ENCODE measurements at regions not wholly inside any gene's neighbourhood (a gene's known extent, or its start where the extent isn't known, plus 50 kb on each side); places are given as distances from the start of the nearest gene placed in this dataset.

DNA sequence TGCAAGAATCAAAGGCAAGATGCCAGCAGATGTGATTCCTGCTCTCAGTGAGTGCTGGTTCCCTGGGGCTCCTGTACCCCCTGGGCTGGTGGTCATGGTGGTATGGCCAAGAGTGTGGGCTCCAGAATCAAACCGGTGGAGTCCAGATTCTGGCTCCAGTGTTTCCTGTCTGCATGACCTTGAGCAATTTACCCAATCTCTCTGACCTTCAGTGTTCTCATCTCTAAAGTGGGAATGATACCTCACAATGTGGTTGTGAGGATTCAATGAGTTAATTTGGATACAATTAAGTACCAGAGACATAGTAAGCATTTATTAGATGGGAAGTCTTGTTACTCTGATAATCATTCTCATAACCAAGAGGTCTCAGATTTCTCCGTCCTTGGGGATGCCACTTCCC, 218.4 kb upstream of the JARID2 start:
- DNase-seq, result no peak

DNA sequence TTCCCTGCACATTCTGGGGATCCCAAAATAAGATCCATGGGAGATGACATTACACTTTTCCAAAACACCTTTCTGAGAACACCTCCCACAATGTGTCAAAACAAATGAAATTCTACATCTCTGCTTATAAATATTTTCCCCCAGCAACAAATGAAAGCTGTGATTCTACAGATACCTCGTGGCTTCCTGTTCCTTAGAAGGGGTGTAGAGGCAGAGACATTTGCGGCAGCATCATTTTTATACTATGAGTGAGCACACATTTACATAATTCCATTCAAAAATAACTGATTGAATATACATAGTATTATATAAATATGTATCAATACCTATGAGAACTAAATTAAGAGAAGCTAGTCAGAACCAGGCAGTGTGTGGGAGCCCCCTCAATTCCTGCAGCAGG, 213.9 kb upstream of the JARID2 start:
- no peak for DNase-seq

GRCh38 chr6:15033850-15034203, 212.0 kb upstream of the JARID2 start:
- no peak for DNase-seq

GRCh38 chr6:15036690-15037245, 209.1 kb upstream of the JARID2 start:
- DNase-seq, result no peak

DNA sequence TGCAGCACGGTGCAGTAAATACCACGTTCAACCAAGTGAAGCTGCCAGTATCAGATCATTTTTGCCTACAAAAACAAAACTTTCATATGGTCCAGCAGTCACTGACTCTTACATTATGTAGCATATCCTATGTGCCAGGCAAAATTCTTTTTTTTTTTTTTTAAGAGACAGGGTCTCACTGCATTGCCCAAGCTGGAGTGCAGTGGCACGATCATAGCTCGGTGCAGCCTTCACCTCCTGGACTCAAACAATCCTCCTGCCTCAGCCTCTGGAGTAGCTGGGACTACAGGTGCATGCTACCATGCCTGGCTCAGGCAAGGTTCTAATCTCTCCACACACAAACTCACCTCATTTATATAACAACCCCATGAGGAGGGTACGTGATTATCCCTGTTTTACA, 208.6 kb upstream of the JARID2 start:
- no peak for DNase-seq

- no peak for DNase-seq
Measured at GRCh38 chr6:15038013-15038791, 207.7 kb upstream of the JARID2 start.

GRCh38 chr6:15039136-15039535, 206.7 kb upstream of the JARID2 start:
- no peak for DNase-seq

GRCh38 chr6:15042938-15043337, 202.9 kb upstream of the JARID2 start:
- no peak for DNase-seq

DNA sequence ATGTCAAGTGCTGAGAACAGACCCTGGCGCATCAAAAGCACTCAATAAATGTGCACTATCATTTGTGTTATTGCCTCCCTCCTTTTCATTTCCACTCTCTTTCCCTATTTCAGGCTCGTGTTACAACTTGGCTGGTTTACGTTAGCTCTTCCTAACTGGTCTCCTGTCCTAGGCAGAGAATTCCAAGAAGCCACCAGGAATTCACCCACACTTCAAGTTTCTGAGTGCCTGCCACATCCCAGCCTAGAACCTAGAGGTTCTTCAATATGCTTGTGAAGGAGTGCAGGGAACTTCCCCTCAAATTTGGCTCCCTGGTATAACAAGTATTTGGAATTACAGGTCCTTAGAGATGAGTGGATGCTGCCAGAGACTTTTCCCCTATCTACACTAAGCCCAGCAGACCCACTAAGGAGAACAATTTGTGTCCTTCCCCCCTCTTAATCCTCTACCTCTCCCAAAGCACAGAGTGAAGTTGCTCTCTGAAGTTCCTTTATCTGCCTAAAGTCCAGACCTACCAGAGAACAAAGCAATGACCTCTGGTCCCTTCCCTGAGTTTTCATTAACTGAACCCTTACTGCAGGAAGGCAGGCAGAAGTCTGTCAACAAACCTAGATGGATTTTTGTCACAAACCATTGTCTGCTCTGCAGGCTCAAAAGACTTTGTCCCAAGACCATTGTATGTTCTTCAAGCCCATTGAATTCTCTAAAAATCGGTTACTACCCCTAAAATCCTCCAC, 201.6 kb upstream of the JARID2 start:
- DNase-seq, result no peak

DNA sequence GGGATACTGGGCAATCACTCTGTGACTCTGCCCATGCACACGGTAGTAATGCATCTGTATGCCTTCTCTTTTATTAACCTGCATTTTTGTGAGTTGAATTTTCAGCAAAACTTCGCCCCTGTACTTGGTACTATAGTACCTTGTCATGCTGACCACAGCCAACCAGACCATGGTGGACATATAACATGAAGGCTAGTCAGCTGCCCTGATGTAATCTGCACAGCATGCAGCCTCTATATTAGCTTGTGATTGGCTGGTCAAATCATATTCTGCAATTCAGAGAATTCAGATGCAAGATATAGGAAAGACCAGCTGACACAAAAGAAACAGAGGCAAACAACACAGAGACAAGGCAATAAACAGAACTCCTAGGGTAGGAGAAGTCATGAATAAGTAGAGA, 200.9 kb upstream of the JARID2 start:
- DNase-seq, result no peak

GRCh38 chr6:15046751-15047150, 199.1 kb upstream of the JARID2 start:
- no peak for DNase-seq

DNA sequence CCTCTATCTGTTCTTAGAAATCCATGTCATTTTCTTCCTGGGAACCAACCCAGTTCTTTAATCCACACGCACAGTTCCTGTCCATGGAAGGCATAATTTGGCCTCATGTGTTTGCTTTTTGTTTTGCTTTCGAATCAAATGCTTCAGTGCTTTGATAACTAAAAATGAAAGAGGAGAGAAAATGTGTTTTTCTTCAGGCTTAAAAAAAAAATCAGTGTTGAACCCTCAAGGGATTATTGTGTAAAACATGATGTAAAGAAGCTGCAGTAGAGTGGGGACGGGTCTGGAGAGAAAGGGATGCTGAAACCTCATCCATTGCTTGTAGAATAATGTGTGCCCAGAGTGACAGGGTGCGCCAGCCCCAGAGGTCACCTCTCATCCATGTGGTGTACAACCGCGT, 197.5 kb upstream of the JARID2 start:
- DNase-seq, result no peak

DNA sequence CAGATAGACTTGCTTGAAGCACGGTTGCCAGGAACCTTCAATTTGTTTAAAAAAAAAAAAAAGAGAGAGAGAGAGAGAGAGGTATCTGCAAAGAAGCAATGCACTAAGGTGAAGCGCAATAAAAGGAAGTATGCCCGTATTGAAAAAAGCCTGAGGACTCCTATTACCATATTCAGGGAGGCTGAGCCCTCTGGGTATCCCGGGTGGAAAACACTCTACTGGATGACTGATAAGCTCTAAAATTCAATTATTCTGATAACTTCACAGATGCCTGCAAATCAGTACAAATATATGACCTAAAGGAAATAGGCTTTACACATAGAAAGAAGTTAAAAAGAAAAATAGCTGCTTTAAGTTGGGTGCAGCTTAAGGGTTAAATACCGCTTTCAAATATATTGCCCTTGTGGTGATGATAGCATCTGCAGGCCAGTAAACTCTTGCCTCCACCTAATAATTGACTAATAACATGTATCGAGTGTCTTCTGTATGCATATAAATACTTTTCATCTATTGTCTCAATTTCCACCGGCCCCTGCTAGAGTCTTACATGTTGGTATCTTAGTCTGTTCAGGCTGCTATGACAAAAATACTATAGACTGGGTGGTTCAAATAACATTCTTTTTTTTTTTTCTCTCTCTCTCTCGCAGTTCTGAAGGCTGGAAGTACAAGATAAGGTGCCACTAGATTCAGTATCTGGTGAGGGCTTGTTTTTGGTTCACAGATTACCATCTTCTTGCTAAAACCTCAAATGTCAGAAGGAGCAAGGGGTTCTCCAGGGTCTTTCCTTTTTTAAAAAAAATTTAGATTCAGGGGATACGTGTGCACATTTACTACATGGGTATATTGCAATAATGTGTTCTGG, 187.4 kb upstream of the JARID2 start:
- DNase-seq, result no peak

- DNase-seq, result no peak
Measured at GRCh38 chr6:15061180-15061641, 184.7 kb upstream of the JARID2 start.

- no peak for DNase-seq
Measured at GRCh38 chr6:15061908-15062515, 183.9 kb upstream of the JARID2 start.

- peak; percentile 92 for DNase-seq
Measured at GRCh38 chr6:15062516-15063252, 183.2 kb upstream of the JARID2 start.

DNA sequence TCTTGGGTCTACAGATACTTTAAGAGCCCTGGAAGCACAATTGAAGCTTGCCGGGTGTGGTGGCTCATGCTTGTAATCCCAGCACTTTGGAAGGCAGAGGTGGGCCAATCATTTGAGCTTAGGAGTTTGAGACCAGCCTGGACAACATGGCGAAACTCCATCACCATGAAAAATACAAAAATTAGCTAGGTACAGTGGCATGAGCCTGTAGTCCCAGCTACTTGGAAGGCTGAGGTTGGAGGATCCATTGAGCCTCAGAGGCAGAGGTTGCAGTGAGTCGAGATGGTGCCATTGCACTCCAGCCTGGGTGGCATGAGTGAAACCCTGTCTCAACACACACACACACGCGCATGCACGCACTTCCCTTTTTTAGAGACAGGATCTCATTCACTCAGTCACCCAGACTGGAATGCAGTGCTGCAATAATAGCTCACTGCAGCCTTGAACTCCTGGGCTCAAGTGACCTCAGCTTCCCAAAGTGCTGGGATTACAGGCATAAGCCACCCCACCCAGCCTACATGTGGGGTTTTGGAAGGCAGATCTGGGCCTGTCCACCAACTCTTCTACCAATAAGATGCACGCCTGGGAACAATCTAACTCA, 182.5 kb upstream of the JARID2 start:
- peak; percentile 50 for DNase-seq

GRCh38 chr6:15065261-15065989, 180.4 kb upstream of the JARID2 start:
- DNase-seq, result peak; percentile 27

DNA sequence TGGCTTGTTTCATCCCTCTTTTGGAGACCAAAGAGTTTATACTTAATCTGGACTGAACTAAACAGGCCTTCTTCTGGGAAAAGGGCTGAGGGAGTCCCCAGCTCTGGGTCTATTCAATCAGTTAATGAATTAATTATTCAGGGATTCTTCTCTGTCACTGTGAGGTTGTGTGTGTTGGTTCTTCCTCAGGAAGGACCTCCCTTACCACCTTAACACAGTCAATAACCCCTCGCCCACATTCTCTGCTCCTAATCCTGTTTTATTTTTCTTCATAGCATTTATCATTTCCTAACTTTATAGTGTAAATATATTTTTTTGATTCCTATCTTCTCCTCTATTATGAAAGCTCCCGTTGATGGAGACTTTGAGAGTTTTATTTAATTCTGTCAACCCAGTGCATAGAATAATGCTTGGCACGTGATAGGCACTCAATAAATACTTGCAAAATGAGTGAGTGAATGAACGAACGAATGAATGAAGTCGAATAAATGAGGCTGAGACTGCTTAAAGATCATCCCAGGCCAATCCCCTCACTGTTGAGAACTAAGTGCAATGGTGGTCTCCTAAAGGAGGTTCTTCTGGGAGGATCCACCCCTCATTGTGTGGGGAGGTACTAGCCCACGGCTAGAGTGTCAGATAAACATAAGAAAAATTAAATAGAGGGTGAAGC, 179.6 kb upstream of the JARID2 start:
- no peak for DNase-seq

DNA sequence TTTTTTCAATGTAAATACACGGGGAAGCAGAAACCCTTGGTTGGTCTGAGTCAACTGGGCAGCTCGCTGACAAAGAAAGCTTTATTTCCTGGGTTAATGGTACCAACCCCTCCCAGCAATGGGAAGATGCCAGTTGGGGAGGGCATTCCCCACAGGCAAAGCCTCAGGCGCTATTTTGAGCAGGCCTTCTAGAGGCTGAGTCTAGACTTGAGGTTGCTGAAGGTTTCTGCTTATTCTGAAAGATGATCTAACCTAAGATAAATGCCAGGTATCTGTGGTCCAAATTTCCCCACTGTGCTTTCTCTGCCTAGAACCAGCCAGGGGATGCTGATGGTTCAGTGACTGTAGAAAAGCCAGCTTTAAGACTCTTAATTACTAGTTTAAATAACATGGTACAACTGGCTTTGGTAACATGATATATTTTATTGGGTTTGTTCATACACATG, 172.5 kb upstream of the JARID2 start:
- peak; percentile 11 for DNase-seq
